Effector CD4-positive, alpha-beta T cell (primary cell): ENCODE measurements at regions not wholly inside any gene's neighbourhood (a gene's known extent, or its start where the extent isn't known, plus 50 kb on each side); places are given as distances from the start of the nearest gene placed in this dataset.
A peak's percentile ranks its signal among the peaks of the same experiment; 100 is the strongest.

ENCODE experiments used
- DNase-seq: peaks from one replicate; pipeline ENCODE4 v3.0.0-alpha.2; 2020

GRCh38 chr19:23855676-23856075, 59.0 kb upstream of the ZNF726 start:
- DNase-seq = no peak

GRCh38 chr19:23851966-23852365, 62.7 kb upstream of the ZNF726 start:
- DNase-seq = no peak

DNA sequence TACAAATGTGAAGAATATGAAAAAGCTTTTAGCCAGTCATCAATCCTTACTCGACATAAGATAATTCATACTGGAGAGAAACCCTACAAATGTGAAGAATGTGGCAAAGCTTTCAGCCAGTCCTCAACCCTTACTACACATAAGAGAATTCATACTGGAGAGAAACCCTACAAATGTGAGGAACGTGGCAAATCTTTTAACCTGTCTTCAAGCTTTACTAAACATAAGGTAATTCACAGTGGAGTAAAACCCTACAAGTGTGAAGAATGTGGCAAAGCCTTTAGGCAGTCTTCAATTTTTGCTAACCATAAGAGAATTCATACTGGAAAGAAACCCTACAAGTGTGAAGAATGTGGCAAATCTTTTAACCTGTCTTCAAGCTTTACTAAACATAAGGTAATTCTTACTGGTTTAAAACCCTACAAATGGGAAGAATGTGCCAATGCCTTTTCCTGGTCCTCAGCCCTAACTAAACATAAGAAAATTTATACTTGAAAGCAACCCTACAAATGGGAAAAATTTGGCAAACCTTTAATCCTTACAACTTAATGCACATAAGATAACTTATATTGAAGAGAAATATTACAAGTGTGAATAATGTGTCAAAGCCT, 74.1 kb upstream of the ZNF681 start:
- DNase-seq = no peak

DNA sequence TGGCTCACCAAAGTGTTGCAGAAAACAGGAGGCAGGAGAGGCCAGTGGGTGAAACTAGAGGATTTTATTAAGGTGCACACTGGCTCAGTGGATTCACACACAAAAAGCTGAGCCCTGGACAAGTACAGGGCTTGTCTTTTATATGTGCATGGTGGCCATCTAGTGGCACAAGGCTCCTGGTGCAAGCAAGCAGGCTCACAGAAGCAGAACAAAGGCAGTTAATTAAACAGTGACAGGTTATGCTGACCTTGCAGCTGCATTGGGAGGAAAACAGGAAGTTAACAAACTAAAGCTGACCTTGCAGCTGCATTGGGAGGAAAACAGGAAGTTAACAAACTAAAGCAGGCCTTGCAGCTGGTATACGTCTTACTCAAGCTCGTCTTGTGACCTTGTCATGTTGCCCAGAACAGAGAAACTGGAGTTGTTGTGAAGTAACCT, 65.3 kb upstream of the ZNF681 start:
- DNase-seq = no peak

DNA sequence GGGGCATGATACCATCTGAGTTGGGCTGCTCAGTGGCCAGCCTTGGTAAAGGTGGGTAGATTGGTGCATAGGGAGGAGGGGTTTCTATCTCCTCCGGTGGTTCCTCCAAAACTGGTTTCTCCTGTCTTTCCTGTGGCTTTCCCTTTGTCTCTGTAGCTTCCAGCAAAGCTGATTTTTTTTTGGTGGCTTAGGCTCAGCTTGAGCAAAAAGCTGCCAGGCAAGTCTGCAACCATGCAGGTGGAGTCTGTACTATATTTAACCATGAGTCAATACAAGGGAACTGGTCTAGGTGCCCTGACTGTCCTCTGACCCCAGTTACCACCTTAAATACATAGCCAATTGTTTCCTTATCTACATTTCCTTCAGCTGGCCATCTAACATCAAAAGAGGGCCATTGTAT, 64.0 kb upstream of the ZNF681 start:
- DNase-seq = no peak

GRCh38 chr19:23817519-23817918, 58.8 kb upstream of the ZNF681 start:
- DNase-seq = peak; percentile 23

GRCh38 chr19:23810496-23810895, 51.8 kb upstream of the ZNF681 start:
- DNase-seq = no peak
